Keratinocyte (primary cell): ENCODE measurements at regions not wholly inside any gene's neighbourhood (a gene's known extent, or its start where the extent isn't known, plus 50 kb on each side); places are given as distances from the start of the nearest gene placed in this dataset.

ENCODE experiments used
- CTCF ChIP-seq, 3 experiments: IDR thresholded peaks in 1 of 3; conservative IDR thresholded peaks in 1 of 3; optimal IDR thresholded peaks in 1 of 3; 2 replicates in 2 of 3; 3 replicates in 1 of 3; pipeline versions ENCODE3 to v1.5.1; 2011; ENCODE audit warnings: low read length in 3 of 3, mild to moderate bottlenecking in 3 of 3, moderate library complexity in 2 of 3, control low read depth in 1 of 3, inconsistent platforms in 1 of 3; ENCODE audit not compliant: insufficient read depth in 2 of 3; ENCODE audit errors: extremely low read depth in 1 of 3
- EZH2 ChIP-seq: IDR thresholded peaks from one replicate; pipeline ENCODE4 v1.6.1; 2012; ENCODE audit warnings: inconsistent platforms, mild to moderate bottlenecking, low read length, moderate library complexity

GRCh38 chr4:178993306-178993705 lies 1551.1 kb upstream of the AGA start:
- TF ChIP-seq CTCF (optimal IDR thresholded peaks at IDR 0.05 in 1 of 3, IDR thresholded peaks at IDR 0.05 in 1 of 3, conservative IDR thresholded peaks at IDR 0.05 in 1 of 3; ENCODE audit: extremely low read depth in 1 of 3, insufficient read depth in 2 of 3, low read length in 3 of 3): no peak
- TF ChIP-seq EZH2: no peak
